Cardiac muscle cell (in vitro differentiated cells and primary cell): ENCODE measurements at regions not wholly inside any gene's neighbourhood (a gene's known extent, or its start where the extent isn't known, plus 50 kb on each side); places are given as distances from the start of the nearest gene placed in this dataset.
"Not testable (repeated sequence)": the region's sequence is repeated elsewhere in the genome, so short reads cannot be mapped to it uniquely, and the experiment has no call there.

ENCODE experiments used
- DNase-seq, 2 donors: peaks; one replicate each; pipeline versions ENCODE4 v3.0.0 to v3.0.0-alpha.2; 2010 to 2017; ENCODE audit warnings: low read depth in 1 of 2, low spot score in 1 of 2
- H3K27ac ChIP-seq: fragments of 200-600 bp; sonication (generic); 2 replicates; pipeline ENCODE4 v1.5.1; 2016
- H3K27me3 ChIP-seq: fragments of 200-600 bp; sonication (generic); 2 replicates; pipeline ENCODE4 v1.6.0; 2016; ENCODE audit warnings: control low read depth
- H3K36me3 ChIP-seq: fragments of 200-600 bp; sonication (generic); 2 replicates; pipeline ENCODE4 v1.5.1; 2016; ENCODE audit warnings: control low read depth
- H3K4me1 ChIP-seq: fragments of 200-600 bp; sonication (generic); 2 replicates; pipeline ENCODE4 v1.8.1; 2017; ENCODE audit warnings: low read depth, mild to moderate bottlenecking, mixed run types
- H3K4me3 ChIP-seq: fragments of 200-600 bp; sonication (generic); 2 replicates; pipeline ENCODE4 v1.5.1; 2016; ENCODE audit warnings: mild to moderate bottlenecking
- H3K9me3 ChIP-seq: fragments of 200-600 bp; sonication (generic); 2 replicates; pipeline ENCODE4 v1.5.1; 2017; ENCODE audit warnings: low read depth, mild to moderate bottlenecking, control low read depth
- TF ChIP-seq, protein P1 (sequence below): IDR thresholded peaks from 2 replicates; pipeline ENCODE4 v1.5.1; 2012; ENCODE audit warnings: low read depth, mild to moderate bottlenecking, low read length

DNA sequence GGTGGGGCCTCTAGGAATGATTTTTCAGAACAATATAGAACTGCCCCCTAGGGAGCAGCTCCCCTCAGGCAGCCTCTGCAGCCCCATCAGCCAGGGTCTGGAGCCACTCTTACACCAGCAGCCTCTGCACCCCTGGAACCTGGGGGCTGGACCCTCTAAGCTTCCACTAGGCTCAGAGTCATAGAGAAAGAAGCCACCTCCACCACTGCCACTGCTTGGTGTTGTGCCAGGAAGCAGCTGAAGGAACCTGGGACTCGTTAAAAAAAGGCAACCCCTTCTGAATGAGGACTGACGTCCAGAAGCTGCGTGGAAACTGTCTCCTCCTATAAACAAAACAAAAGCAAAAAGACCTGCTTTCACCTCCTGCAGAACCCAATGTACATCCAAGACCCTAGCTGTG lies 98.1 kb upstream of the HS6ST1 start:
- H3K4me1 ChIP-seq, result no peaks in the 10 kb centered on the region
- H3K4me3 ChIP-seq, result no peak overlapping the region
- no peaks in the 10 kb centered on the region for H3K36me3 ChIP-seq
- no peaks in the 10 kb centered on the region for H3K9me3 ChIP-seq
- TF ChIP-seq, protein P1, sequence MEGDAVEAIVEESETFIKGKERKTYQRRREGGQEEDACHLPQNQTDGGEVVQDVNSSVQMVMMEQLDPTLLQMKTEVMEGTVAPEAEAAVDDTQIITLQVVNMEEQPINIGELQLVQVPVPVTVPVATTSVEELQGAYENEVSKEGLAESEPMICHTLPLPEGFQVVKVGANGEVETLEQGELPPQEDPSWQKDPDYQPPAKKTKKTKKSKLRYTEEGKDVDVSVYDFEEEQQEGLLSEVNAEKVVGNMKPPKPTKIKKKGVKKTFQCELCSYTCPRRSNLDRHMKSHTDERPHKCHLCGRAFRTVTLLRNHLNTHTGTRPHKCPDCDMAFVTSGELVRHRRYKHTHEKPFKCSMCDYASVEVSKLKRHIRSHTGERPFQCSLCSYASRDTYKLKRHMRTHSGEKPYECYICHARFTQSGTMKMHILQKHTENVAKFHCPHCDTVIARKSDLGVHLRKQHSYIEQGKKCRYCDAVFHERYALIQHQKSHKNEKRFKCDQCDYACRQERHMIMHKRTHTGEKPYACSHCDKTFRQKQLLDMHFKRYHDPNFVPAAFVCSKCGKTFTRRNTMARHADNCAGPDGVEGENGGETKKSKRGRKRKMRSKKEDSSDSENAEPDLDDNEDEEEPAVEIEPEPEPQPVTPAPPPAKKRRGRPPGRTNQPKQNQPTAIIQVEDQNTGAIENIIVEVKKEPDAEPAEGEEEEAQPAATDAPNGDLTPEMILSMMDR, result no peak
- no peak overlapping the region for H3K27ac ChIP-seq
- DNase-seq, result no peak
- H3K27me3 ChIP-seq, result no peaks in the 10 kb centered on the region

- not testable (repeated sequence) for H3K4me1 ChIP-seq, H3K4me3 ChIP-seq, H3K27me3 ChIP-seq, H3K36me3 ChIP-seq, H3K27ac ChIP-seq, DNase-seq, H3K9me3 ChIP-seq
Observed at GRCh38 chr2:128417264-128417663, 98.6 kb upstream of the HS6ST1 start.

DNA sequence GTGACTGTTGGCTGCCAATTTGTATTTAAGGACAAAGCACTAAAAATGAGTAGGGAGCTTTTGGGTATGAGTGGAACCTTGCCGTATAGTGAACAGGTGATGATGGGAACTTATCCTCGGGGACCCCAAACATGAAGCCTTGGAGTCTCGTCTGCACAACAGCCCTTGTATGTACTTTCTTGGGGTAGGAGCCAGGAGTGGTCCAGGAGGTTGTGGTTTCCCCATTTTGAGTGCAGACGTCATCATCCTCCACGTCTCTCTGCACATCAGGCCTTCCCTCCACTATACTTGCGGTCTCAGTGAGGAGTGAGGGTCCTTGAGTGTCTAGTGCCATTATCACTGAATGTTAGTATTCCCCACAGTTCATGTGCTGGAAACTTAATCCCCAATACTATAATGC lies 101.5 kb upstream of the HS6ST1 start:
- Histone ChIP-seq H3K9me3 (no peaks in the 10 kb centered on the region), H3K36me3 (no peaks in the 10 kb centered on the region), H3K4me3 (no peak overlapping the region), H3K27me3 (no peaks in the 10 kb centered on the region), H3K4me1 (no peaks in the 10 kb centered on the region), H3K27ac (no peak overlapping the region)
- DNase-seq, result no peak
- TF ChIP-seq, protein P1, result no peak

- no peak for DNase-seq
- no peaks in the 10 kb centered on the region for H3K27me3 ChIP-seq
- H3K4me1 ChIP-seq, result no peaks in the 10 kb centered on the region
- H3K4me3 ChIP-seq, result no peak overlapping the region
- TF ChIP-seq, protein P1, result no peak
- no peak overlapping the region for H3K27ac ChIP-seq
- no peaks in the 10 kb centered on the region for H3K36me3 ChIP-seq
- H3K9me3 ChIP-seq, result no peaks in the 10 kb centered on the region
Observed at GRCh38 chr2:128420776-128421175, 102.1 kb upstream of the HS6ST1 start.

DNA sequence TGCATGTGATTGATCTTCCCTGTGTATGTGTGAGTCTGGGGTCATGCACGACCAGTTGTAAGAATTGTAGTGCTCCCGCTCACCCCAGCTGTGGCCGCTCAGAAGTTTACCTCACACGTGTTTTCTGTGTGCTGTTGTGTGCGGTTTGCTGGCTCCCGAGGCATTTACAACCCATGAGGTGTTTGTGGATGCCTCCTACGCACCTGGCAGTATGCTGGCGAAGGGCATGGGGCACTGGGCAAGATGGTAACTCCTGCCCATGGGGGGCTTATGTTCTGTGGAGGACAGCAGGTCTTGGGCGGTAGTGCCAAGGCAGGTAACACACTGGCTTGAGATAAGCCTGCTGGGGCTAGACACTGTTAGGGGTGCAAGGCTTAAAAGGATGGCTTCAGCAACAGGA lies 102.6 kb upstream of the HS6ST1 start:
- H3K4me3 ChIP-seq, result no peak overlapping the region
- DNase-seq, result no peak
- no peaks in the 10 kb centered on the region for H3K27me3 ChIP-seq
- no peaks in the 10 kb centered on the region for H3K4me1 ChIP-seq
- H3K36me3 ChIP-seq, result no peaks in the 10 kb centered on the region
- H3K27ac ChIP-seq, result no peak overlapping the region
- TF ChIP-seq, protein P1, result no peak
- no peaks in the 10 kb centered on the region for H3K9me3 ChIP-seq

GRCh38 chr2:128421861-128422311 lies 103.2 kb upstream of the HS6ST1 start:
- no peak for DNase-seq
- no peaks in the 10 kb centered on the region for H3K9me3 ChIP-seq
- TF ChIP-seq, protein P1, result no peak
- H3K27ac ChIP-seq, result no peak overlapping the region
- H3K4me1 ChIP-seq, result no peaks in the 10 kb centered on the region
- no peak overlapping the region for H3K4me3 ChIP-seq
- no peaks in the 10 kb centered on the region for H3K36me3 ChIP-seq
- H3K27me3 ChIP-seq, result no peaks in the 10 kb centered on the region
